OCI-LY1 (cell line): ENCODE measurements at regions not wholly inside any gene's neighbourhood (a gene's known extent, or its start where the extent isn't known, plus 50 kb on each side); places are given as distances from the start of the nearest gene placed in this dataset.

ENCODE experiments used
- CTCF ChIP-seq: fragments of 200-600 bp; sonication (generic), shearing (Covaris generic); IDR thresholded peaks from 2 replicates; pipeline ENCODE4 v1.5.1; 2017; ENCODE audit warnings: mild to moderate bottlenecking, antibody characterized with exemption, low read length, moderate library complexity, mixed read lengths
- EZH2 ChIP-seq: fragments of 200-600 bp; sonication (generic), shearing (Covaris generic); IDR thresholded peaks from 2 replicates; pipeline ENCODE4 v1.8.0; 2017; ENCODE audit warnings: borderline replicate concordance, mixed run types, mild to moderate bottlenecking, antibody characterized with exemption, low read length, moderate library complexity, mixed read lengths

GRCh38 chr18:28690100-28690499 lies 513.2 kb upstream of the CDH2 start:
- TF ChIP-seq CTCF (no peak), EZH2 (no peak)
